HG03196 (cell line): ENCODE measurements at regions not wholly inside any gene's neighbourhood (a gene's known extent, or its start where the extent isn't known, plus 50 kb on each side); places are given as distances from the start of the nearest gene placed in this dataset.

Source experiments
- ATAC-seq: cut with Tn5 transposase; IDR thresholded peaks from one replicate; pipeline ENCODE4 v1.9.1; 2021; ENCODE audit not compliant: unreplicated experiment

- ATAC-seq: no peak
These were observed 730.6 kb upstream of the IGFBP3 start for GRCh38 chr7:46651561-46652088.

- no peak for ATAC-seq
These were observed 730.0 kb upstream of the IGFBP3 start for GRCh38 chr7:46651070-46651469.

DNA sequence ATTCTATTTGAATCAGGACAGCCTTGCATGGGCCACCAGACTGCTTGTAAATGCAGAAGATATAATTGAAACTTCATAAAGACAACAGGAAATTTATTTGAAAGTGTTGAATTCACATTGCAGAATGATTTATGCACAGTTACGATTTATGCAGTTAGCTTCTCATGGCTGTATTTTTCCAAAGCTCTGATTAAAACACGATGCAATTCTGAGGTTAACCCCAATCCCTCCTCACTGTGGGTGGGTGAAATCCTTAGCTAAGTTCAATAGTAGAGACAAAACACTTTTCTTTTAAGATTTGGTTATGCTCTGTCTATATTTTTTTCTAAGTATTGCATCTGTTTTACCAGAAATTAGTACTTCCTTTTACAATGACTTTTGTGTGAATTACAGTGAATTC lies 728.8 kb upstream of the IGFBP3 start:
- no peak for ATAC-seq

DNA sequence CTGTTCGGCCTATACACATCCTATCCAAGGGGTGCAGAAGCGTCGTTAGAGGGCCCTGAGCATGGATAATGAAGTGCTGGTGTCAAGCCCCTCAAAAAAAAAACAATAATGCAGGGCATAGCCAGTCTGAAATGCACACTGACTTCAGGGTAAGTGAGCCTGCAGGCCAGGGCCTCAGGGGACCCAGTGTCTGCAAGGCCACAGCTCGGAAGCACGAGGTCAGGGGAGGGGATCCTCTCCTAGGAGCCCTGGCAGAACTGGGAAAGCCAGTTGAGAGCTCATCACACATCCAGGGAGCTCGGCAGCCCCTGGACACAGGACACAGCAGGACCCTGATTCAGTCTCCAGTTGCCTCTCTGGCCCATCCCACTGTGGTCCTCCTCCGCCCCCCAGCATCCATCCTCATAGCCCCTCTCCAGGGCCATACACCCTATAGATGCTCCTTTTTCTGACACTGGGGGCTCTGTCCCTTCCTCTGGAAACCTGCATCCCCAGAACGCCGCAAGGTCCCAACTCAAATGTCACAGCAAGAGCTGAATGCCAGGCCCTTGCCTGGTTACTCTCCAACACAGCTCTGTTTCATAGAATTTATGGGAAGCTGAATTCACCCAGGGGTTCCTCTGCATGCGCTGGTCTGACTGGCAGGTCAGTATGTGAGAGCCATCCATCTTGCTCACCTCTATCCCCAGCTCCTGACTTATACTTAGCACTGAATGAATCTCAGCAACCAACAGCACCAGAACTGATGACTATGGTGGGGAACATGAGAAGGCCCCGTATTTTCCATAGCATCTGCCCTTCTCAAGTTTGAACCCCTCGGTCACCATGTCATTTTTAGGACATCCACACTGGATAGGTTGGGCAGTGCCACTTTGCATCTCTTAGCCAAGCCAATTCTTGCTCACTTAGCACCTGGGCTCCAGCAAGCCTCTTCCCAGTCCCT lies 717.0 kb upstream of the IGFBP3 start:
- no peak for ATAC-seq

DNA sequence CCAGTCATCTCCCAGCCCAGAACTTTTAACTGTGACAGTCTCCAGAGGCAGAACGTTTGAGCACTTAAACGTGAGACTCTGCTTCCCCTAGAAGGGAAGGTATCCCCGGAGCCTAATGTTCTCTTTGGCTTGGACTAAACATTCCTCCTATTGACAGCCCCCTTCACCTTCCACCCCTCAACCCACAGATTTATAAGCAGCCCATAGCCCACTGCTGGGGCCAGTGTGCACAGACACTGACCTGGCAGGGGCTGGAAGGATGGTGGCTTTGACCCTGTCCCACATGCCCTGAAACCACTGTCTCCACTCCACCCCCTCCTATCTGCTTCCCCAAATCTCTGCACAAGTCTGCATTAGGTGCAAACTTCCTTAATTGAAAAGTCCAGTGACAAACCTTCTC lies 715.0 kb upstream of the IGFBP3 start:
- ATAC-seq: no peak

GRCh38 chr7:46633630-46634240 lies 712.7 kb upstream of the IGFBP3 start:
- ATAC-seq: no peak

- ATAC-seq: no peak
These were observed 712.1 kb upstream of the IGFBP3 start for GRCh38 chr7:46633200-46633599.

DNA sequence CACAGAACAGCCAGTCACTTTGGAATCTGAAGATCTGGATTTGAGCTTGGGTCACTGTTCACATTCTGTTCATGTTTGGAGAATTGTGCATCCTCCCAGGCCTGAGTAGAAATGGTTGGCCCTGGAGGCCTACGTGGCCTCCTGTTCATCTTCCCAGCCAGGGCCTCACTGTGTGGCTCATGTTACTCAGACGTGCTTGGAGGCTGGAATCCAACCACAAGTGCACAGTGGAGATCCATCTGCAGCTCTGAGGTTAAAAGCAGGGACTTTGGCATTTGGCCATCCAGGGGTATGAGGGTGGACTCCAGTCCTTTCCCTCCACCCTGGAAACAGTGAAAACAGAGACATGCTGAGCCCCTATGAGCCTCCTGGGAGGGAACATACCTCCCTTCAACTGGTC lies 709.0 kb upstream of the IGFBP3 start:
- no peak for ATAC-seq

DNA sequence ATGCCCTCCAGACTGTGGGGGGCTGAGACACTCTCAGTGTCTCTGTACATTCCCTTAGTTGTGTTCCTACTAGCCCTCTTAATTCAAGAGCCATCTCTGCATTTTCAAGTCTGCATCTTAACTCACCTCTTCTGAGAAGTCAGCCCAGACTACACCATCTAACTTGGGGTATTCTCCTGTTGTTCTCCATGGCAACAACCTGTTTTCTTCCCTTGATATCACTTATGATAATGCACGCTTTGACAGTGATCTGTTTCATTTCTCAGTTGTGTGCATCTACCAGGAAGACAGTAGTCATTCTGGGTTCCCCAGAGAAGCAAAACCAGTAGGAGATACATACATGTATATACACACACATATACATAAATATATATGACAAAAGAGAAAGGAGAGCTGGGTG lies 707.3 kb upstream of the IGFBP3 start:
- no peak for ATAC-seq

GRCh38 chr7:46626691-46627310 lies 705.7 kb upstream of the IGFBP3 start:
- ATAC-seq: no peak

DNA sequence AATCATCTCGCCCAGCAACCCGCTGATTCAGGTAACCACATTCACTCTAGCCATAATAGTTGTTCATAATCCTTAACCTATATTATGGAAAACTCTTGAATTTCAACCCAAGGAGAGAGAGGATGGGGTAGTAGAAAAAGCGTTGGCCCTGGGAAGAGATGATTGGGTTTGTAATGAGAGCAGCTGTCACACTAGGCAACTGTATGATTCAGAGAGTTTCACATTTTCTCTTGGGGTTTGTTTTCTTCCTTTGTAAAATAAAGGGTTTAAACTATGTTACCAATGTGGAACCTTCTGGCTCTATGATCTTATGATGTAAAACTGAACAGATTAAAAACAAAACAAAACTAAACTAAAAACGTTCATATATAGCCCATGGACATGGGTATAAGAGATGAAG lies 705.2 kb upstream of the IGFBP3 start:
- ATAC-seq: no peak

GRCh38 chr7:46625032-46625431 lies 704.0 kb upstream of the IGFBP3 start:
- no peak for ATAC-seq

GRCh38 chr7:46622251-46622650 lies 701.2 kb upstream of the IGFBP3 start:
- ATAC-seq: no peak

DNA sequence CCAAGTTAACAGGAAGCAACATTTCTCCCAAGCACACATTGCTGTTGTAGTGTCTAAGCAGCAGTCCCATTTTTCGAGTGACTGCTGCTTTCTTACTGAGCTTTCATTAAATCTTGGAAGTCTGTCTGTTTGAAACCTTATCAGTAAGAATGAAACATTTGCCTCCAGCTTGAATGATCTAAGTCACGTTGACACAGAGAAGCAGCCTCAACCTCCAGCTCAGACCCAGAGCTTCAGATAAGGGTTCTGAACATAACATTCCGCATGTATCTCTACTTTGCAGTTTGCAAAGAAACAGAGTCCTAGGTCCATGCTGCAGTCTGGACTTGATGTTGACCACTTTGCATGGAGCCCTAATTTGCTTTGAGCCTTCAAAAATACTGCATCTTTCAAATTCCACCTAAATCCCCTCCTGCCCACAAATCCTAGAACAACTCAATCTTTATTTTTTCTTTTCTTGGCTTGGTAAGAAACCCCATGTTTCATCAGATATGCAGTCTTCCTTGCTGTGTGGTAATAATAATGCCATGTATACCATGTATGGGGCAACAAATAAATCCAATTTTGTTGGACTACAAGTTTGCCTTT lies 698.7 kb upstream of the IGFBP3 start:
- ATAC-seq: no peak

DNA sequence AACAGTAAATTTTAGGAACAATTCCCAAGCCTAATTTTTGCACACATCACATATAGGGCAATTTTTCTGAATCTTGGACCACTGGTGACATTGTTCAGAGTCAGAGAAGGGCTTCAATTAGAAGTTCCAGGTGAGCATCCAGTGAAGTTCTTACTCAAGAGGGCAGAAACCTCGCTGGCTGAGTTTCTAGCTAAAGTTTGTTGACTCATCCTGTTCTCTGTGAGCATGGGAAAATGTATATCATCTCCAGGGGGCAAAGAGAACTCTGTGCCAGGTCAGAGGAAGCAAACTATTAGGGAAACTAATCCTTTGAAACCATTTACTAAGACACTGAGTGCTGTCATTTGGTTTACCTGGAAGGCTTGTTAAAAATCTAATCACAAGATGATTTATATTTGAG lies 695.6 kb upstream of the IGFBP3 start:
- no peak for ATAC-seq

- ATAC-seq: no peak
These were observed 692.5 kb upstream of the IGFBP3 start for GRCh38 chr7:46613551-46613950.

- ATAC-seq: no peak
These were observed 692.0 kb upstream of the IGFBP3 start for GRCh38 chr7:46613116-46613515.

- no peak for ATAC-seq
These were observed 690.4 kb upstream of the IGFBP3 start for GRCh38 chr7:46611508-46611907.

- ATAC-seq: no peak
These were observed 689.7 kb upstream of the IGFBP3 start for GRCh38 chr7:46610746-46611145.

DNA sequence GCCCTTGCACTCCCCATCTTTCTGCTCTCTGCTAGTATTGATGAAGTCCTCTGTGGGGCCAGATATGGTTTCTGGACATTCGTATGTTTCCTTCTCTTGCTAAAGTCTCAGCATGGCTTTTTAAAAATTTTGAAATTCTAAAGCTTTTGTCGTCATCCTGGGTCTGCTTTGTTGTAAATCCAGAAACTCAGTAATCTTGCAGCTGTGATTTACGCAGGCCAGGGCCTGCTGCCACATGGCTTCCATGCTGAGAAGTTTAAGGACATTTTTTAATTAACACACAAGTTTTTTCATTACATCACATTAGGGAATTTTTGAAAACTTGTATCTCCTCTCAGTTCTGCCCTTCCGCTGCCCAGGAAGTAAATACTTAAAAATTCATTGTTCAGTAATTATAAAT lies 686.1 kb upstream of the IGFBP3 start:
- no peak for ATAC-seq

DNA sequence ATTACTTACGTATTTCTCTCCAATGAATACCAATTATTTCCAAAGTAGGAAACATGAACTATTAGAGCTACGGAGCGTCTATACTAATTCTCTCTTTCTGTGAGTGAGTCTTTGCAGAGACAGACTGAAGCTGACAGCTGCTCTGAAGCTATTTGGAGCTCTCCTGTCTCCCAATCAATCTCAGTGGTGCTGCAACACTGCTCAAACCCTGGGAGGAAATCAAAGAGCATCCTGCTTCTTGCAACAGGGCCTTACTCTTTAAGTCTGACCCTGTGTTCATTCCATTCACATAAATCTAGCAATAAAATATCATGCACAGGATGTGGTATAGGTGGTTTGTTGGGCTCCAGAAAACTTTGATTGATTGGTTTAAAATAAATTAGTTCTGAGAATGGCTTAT lies 685.7 kb upstream of the IGFBP3 start:
- ATAC-seq: no peak
